ENCODE measurements at regions not wholly inside any gene's neighbourhood (a gene's known extent, or its start where the extent isn't known, plus 50 kb on each side); places are given as distances from the start of the nearest gene placed in this dataset.

DNA sequence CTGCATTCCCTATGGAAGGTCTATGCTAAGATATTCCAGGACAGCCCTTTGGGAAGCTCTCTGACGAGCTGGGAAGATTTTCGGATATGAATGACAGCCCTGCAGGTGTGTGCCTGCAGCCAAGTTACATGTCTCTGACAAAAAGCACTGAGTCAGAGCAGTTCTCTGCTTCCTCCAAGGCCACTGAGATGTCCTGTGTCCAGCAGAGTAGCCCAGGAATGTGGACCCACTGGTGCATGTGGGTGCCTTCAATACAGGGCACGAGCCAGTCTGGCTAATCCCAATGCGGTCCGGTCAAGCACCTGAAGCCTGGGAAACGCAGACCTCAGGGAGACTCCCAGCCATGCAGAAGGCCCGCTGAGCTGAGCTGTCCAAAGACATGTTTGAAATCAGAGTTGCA, 565.7 kb downstream of the TCERG1L start:
- no peak for DNase-seq (ENCODE audit: low read depth)

DNA sequence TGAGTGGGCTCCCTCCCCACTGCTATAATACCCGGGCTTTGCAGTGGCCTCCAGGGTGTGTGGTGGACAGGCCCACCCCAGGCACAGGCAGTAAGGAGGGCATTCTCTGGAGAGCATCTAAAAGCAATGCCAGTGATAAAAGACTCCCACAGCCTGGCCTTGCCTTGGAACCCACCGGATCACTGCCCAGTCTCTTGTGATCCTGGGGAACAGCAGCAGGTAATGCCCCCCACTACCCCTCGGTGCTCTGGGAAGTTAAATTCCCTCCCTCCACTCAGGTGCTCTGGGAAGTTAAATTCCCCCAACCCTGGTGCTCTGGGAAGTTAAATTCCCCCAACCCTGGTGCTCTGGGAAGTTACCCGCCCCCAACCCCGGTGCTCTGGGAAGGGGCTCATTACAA, 565.2 kb downstream of the TCERG1L start:
- no peak for DNase-seq (ENCODE audit: low read depth)

DNA sequence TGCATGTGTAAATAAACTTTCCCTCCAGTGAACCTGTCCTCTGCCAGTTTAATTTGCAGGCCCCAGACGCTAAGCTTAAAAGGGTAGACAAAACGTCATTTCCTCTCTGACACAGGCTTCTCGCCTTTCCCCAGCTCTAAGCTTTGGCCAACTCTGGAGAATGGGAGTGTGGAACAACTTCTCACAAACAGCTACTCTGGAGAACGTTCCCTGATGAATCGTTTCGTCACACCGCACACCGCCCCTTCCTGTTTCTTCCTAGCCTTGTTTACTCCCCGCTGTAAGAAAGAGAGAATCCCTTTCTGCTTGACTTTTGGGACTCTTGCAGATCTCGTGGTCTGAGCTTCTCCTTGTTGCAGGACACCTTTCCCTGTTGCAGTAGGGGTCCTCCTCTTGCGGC, 564.2 kb downstream of the TCERG1L start:
- DNase-seq (ENCODE audit: low read depth): no peak

DNA sequence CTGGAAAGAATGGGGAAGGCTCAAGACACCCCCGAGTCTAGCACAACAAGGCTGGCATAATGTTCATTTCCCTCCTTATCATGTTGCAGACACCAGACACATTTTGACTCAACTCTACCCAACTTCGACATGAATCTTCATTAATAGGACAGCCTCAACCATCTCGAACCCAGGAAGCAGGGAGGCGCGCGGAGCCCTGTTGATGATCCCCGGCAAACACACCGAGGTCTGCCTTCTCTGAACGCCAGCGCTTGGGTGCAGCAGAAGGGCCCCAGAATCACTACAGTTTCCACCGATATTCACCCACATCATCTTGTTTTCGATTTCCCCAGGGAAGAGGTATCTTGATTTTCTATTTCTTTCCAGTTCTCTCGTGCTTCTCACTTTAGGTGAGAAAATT, 563.6 kb downstream of the TCERG1L start:
- DNase-seq (ENCODE audit: low read depth): no peak

DNA sequence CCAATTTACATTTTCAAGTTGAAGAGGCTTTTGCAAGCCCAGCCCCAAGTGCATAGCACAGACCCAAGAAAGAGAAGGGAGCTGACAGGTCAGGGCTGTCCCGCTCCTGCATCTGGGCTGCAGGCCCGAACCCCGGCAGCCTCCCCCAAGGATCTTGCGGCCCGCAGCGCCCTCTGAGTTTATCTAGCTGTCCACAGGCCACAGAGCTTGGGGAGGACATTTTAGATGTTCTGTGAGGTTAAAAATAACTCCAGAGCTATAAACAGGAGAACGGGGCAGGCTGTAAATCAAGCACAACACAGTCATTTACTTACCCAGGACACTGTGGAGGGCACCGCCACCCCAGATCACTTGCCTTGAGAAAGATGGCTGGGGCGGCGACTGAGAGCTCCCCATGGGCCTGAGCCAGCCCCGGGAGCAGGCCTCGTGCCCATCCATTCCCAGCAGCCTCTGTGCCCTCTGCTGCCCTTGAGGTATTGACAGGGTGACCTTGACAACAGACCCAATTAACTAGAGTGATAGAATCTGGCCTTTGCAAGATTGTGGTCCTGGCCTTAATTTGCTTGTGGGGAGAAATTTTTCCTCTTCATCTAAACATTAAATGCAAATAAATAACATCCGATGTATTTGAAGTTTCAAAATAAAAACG, 563.0 kb downstream of the TCERG1L start:
- DNase-seq (ENCODE audit: low read depth): no peak

DNA sequence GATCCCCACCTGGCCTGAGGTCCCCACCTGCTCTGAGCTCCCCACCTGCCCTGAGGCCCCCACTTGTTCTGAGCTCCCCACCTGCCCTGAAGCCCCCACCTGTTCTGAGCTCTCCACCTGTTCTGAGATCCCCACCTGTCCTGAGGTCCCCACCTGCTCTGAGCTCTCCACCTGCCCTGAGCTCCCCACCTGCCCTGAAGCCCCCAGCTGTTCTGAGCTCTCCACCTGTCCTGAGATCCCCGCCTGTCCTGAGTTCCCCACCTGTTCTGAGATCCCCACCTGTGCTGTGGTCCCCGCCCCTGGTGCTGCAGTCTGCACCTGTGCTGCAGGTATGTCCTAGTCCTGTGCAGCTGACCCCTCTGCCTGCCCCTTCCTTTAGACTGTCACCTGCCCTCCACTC, 561.6 kb downstream of the TCERG1L start:
- DNase-seq (ENCODE audit: low read depth): no peak

DNA sequence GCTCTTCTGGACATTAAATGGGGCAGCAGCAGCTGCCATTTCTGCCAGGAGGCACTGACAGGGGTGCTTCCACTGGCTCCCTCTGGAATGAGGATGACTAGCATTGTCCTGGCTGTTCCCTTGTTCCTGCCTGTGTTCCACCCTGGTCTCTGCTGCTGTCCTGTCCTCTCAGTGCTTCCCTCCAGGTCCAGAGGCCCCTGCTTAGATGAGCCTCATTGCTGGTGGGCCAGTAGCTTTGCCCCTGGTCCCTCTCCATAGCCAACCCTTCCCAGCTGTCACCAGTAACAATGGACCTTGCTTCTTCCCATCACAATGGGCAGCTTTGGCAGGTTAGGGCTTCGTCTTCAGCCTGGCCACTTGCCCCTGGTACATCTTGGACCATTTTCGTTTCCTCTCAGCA, 561.1 kb downstream of the TCERG1L start:
- no peak for DNase-seq (ENCODE audit: low read depth)

DNA sequence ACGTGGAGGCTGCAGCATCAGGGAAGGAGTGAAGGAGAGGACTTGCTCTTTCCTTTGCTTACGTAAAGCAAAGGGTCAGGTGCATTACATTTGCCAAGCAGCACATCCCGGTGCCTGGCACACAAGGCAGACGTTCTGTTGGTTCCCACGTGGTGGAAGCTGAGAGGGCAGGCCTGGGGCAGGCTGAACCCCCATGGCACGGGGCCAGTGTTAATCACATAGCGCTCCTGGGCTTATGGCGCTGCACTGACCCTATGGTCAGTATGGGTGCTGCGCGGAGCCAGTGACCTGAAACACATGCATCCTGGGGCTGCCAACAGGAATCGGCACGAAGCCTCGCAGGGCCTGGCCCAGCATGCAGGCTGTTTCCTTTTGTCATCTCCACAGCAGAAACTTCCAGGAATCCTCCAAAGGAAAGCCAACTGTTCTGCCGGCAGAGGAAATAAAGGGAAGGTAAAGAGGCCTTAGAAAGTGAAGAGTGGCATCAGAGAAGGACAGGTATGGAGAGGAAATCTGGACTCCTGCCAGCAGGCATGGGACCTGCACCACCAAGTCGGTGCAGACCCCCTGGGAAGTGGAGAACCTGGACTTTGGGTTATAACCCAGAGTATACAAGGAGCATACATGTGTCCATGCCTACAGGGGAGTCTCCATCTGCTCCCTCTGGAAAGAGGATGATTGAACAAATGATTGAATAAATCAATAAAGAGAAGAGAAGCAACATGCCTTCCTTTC, 560.2 kb downstream of the TCERG1L start:
- DNase-seq (ENCODE audit: low read depth): no peak

DNA sequence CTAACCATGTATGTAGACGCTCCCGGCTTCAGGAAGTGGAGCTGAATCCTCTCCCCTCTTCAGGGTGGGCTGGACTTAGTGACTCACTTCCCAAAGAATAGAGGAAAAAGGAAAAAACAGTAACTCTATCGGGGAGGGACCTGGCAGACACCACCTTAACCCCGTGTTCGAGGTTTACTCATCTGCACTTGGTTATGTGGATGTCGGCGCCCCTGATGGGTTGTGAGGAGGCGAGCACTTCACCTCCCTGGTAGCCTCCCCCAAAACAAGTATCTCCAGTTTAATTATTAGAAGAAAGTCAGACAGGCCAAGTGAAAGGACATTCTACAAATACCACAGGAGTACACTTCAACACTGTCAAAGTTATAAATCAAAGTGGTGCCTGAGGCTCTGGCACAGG, 559.7 kb downstream of the TCERG1L start:
- DNase-seq (ENCODE audit: low read depth): no peak

DNA sequence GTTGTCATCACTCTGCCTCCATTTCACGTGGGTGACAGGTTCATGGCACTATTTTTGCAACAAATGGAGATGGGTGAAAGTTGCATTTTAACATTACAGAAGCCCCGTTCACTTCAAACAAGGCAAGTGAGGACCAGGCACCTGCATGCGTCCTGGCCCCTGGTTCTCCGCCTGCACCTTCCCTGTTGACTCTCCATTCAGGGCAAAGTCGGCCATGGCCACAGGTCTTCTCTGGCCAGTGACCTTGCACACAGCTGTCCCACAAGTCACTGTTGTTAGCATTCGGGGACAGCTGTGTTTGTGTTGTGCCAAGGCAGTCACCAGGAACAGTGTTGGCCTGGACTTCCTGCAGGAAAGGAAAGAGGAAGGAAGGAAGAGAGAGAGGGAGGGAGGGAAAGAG, 554.9 kb downstream of the TCERG1L start:
- no peak for DNase-seq (ENCODE audit: low read depth)

DNA sequence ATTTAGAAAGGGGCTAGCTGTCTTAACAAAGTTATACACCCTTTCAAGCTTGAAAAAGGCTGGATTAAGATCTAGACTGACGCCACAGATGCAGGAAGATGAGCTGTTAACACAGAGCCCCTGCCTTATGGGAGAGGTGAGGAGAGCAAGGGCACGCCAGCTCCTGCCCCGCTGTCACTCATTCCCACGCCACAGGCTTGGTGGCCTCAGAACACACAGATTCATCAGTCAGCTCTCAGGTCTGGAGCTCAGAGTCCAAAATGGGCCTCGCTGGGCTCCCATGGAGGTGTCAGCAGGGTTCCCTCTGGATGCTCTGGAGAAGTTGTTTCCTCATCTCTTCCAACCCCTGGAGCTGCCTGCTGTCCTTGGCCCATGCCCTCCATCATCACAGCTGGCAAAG, 554.2 kb downstream of the TCERG1L start:
- no peak for DNase-seq (ENCODE audit: low read depth)

DNA sequence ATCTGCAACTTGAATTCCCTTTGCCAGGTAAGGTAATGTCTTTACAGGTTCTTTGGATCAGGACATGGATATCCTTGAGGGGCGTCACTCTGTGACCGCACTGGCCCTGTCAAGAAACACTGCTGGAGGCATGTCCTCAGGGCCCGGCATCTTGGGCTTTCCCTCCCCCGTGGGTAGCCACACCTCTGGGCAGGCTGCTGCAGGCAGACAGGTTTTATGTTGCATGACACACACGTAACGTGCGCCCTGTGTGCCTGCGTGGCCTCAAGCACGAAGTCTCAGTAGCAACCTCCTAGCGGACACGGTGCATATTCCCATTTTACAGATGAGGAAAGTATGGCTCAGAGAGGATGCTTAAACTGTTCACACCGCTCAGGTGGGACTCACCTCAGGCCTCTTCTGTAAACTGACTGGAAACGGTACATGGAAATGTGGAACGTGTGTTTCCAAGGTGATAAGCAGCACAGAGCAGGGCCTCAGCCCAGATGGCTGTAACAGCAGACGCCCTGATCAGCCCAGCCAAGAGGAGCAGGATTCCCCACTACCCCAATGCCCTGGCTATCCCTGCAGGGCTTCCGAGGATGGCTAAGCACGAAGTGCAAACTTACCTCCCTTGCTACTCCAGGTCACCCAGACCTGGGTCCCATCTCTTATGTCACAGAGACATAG, 553.6 kb downstream of the TCERG1L start:
- no peak for DNase-seq (ENCODE audit: low read depth)

DNA sequence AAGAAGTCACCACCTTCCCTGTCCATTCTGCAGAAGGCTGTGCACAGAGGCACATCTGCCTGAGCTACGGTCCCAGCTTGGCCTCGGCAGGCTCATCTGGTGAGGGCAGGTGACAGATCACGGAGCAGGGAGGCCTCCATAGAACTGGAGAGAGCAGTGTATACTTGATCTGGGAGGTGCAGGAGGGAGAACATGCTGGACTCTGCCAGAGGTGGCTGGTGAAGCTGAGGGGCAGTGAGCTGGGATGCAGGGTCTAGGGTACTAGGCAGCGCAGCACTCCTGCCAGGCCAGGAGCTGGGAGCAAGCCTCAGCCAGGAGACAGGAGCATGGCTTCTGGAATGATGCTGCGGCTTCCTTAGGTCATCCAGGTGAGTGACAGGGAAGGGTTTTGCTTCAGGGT, 553.0 kb downstream of the TCERG1L start:
- no peak for DNase-seq (ENCODE audit: low read depth)

DNA sequence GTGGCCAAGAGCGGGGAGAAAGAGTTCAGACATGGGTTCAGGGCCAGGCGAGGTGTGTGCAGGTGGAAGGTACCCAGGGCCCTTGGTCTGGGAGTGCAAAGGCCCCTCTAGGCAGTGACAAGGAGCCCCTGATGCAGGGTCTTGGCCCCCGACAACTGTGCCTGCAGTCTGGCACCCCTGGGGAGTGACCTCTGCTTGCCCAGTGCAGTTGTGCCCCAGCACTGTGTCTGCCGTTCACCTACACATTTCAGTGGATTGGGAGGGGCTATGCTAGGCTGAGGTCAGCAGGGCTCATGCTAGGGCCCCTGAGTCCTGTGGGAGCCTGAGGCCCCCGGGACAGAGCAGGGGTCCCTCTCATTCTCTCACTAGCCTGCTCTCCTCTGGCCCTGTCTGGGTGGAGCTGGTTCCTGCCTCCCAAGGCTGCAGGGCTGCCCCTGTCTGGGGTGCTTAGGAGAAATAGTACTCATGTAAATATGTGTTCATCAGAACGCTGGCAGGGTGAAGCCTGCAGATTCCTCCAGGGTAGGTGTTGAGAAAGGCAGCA, 550.4 kb downstream of the TCERG1L start:
- DNase-seq (ENCODE audit: low read depth): no peak

DNA sequence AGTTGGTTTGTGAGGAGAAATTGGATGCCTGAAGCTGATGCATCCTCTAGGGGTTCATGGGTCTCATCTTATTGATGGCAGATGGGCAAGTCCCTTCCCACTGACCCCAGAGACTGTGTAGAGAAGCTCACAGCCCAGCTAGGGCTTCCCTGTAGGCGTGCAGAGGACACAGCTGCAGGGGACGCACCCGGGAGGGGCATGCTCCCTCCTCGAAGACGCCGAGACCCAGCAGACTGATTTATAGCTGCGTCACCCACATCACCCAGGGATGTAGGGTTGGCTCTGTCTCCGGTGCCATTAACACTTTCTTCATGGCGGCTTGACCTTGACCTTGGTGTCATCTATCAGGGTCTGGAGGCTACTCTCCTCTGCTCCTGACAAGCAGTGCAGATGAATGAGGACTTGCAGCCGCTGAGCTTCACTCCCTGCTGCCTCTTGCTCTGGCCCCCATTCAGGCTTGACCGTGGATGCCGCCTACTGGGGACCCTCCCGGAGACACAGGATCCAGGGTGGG, 549.7 kb downstream of the TCERG1L start:
- DNase-seq (ENCODE audit: low read depth): no peak

DNA sequence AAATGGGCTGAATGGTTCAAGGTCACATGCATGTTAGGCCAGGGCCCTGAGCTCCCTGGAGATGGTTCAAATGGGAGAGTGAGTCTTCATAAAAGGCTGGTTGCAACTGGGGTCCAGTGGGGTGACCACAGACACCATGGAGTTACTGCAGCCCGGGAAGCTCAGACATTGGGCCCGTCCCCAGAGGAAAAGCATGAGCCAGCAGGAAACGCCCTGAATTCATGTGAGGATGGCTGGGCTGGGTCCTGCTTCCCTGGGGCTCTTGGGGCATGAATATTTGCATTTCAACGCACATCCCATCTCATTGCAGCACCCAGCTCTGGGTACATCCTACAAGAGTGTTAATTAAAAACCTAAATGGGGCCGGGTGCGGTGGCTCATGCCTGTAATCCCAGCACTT, 549.0 kb downstream of the TCERG1L start:
- no peak for DNase-seq (ENCODE audit: low read depth)

DNA sequence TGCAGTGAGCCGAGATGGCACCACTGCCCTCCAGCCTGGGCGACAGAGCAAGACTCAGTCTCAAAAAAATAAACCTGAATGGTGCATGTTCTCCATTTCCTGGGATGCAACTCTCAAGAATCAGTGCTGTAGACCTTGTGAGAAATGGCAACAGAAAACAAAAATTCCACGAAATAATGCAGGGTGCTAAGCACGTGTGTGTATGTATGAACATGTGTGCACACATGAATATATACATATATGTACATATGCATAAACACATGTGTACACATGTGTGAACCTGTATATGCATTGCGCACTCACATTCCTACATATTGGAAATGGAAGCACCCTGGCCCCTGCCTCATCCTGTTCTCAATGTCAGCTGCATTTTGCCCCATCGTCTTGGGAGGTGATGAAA, 548.5 kb downstream of the TCERG1L start:
- no peak for DNase-seq (ENCODE audit: low read depth)

DNA sequence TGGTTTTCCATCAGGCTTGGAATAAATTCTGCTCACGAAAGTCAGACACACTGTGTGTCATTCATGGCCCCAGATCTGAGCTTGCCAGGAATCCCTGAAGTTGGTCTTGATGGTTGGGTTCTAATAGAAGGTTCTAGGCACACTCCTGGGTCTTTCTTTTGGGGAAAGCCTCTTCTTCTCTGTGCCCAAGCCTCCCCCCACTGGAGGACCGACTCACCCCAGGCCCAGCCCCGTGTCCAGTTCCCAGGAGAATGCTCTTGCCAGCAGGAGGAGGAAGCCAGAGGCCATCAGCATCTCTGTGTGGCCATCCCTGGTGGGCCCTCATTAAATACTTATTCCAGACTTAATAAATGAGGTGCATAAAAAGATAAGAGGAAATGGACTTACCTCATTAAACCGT, 548.0 kb downstream of the TCERG1L start:
- no peak for DNase-seq (ENCODE audit: low read depth)

DNA sequence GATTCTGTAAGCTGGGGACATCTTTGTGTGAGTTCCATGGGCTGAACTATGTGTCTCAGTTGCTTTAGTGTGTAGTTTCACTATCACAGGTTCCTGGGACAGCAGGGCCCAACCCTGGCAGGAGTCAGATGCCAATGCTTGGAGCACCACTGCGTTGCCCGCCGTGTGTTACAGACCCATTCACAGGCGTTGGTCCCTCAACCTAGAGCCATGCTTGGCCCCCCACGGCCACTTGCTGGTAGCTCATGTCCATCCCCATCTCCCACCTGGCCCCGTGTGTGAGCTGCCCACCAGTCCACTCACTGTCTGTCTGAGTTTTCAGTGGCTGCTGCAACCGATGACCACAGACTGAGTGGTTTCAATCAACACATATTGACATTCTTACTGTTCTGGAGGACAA, 546.9 kb downstream of the TCERG1L start:
- DNase-seq (ENCODE audit: low read depth): no peak

DNA sequence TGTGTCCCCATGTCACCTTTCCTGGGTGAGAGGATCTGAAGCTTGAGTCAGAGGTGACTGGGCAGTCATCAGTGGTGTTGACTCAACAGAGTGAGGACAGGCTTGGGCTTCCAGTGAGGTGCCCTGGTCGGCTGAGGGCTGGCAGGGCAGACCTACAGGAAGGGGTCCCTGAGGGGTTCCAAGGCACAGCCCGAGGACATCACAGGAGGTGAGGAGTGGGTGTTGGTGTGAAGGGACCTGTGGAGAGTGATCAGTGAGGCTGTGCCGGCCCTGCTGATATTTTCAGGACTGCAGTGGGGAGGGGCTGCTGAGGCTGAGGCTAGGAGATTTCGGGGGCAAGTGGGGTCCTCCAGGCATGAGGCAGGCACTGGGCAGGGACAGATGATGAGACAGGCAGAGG, 545.5 kb downstream of the TCERG1L start:
- no peak for DNase-seq (ENCODE audit: low read depth)

DNA sequence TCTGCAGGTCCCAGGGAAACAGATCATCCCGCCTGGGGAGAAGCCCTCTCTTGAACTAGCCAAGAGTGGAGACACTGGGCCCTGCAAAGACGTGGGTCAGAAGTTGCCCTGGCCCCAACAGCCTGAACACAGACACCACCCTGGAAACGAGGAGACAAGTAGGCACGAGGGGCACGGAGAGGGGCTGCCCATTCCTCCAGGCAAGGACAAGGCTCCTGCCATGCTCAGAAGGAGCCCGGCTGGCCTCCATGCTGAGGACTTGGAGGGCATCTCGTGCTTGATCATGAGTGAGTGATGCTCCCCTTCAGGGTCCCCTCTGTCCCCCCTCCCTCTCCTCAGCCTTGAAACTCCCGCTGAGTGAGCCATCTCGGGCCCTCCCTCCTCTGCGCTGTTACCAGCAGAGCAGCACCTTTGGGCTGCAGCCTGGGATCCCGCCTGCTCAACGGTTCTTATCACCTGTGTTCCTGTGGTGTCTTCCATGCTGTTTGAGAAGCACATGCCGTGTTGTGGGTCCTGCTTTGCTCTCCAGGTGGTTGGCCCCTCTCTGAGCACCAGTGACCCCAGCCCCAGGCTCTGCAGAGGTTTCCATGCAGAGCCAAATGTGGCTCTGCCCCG, 544.3 kb downstream of the TCERG1L start:
- DNase-seq (ENCODE audit: low read depth): no peak

DNA sequence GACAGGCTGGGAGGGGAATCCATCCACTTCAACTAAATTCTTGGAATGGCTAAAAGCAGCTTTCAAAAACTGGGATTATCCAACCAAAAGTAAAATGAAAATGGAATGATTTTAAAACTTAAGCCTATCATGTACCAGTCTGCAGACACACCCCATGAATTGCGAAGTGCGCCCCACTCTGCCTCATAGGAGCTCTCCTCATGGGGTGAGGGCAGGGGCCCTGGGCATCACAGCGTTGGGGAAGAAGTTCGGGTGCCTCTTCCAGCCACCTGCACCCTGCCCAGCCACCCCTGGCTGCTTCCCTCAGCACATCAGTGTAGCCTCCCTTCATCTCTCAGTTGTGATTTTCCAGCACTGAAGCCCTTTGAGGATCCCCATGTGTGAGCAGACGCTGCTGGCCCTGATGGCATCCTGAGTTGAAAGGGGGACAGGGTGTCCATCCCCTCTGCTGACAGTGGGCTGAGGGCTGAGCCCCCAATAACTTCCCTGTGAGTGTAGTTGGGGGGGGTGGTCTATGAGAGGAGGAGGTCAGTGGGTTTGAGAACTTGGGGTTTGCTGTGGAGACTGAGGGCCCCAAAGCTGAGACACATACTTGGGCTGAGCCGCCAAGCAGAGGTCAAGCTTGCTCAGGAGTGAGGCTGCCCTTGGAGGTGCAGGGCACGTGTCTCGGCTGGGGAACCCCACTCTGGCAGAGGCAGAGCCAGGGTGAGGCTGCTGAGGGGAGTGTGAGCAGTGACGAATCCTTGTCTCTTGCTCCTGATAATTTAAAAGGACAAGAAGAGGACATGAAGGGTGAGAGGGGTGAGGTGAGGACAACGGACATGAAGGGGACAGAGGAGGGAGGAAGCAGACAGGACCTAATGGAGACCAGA, 542.1 kb downstream of the TCERG1L start:
- no peak for DNase-seq (ENCODE audit: low read depth)
